GM23338 (cell line): ENCODE measurements at regions not wholly inside any gene's neighbourhood (a gene's known extent, or its start where the extent isn't known, plus 50 kb on each side); places are given as distances from the start of the nearest gene placed in this dataset.

Experiments
- ATAC-seq: fragments of 200-7000 bp; cut with Tn5 transposase; 3 replicates; pipeline ENCODE4 v1.9.1; 2020
- DNase-seq: peaks from one replicate; pipeline ENCODE4 v3.0.0-alpha.2; 2015; ENCODE audit warnings: low spot score
- H2AFZ ChIP-seq: fragments of 200-600 bp; sonication (generic); 2 replicates; pipeline ENCODE4 v1.8.0; 2016; ENCODE audit warnings: antibody characterized with exemption, mild to moderate bottlenecking, moderate library complexity
- H3F3A ChIP-seq: fragments of 200-600 bp; sonication (generic); replicated peaks from 2 replicates; pipeline ENCODE4 v1.8.0; 2017; ENCODE audit warnings: antibody characterized with exemption, mixed run types, low read depth
- H3K27ac ChIP-seq: fragments of 200-600 bp; sonication (generic); 2 replicates; pipeline ENCODE4 v1.6.1; 2016; ENCODE audit warnings: low read depth
- H3K27me3 ChIP-seq: fragments of 200-600 bp; sonication (generic); 2 replicates; pipeline ENCODE4 v1.8.0; 2016; ENCODE audit warnings: mild to moderate bottlenecking, mixed run types, moderate library complexity; ENCODE audit not compliant: insufficient read depth
- H3K36me3 ChIP-seq: fragments of 200-600 bp; sonication (generic); 2 replicates; pipeline ENCODE4 v1.8.0; 2016; ENCODE audit warnings: mild to moderate bottlenecking; ENCODE audit not compliant: insufficient read depth
- H3K4me1 ChIP-seq: fragments of 200-600 bp; sonication (generic); 2 replicates; pipeline ENCODE4 v1.8.0; 2016; ENCODE audit warnings: mild to moderate bottlenecking, moderate library complexity; ENCODE audit not compliant: insufficient read depth
- H3K4me2 ChIP-seq: fragments of 200-600 bp; sonication (generic); 2 replicates; pipeline ENCODE4 v1.7.1; 2017; ENCODE audit warnings: mixed run types
- H3K4me3 ChIP-seq: fragments of 200-600 bp; sonication (generic); 2 replicates; pipeline ENCODE4 v1.6.1; 2016; ENCODE audit warnings: mixed run types
- H3K79me2 ChIP-seq: fragments of 200-600 bp; sonication (generic); replicated peaks from 2 replicates; pipeline ENCODE4 v1.8.0; 2017; ENCODE audit warnings: mild to moderate bottlenecking; ENCODE audit not compliant: insufficient read depth
- H3K9me2 ChIP-seq: fragments of 200-600 bp; sonication (generic); 2 replicates; pipeline ENCODE4 v1.8.0; 2017; ENCODE audit not compliant: insufficient read depth
- H4K20me1 ChIP-seq: fragments of 200-600 bp; sonication (generic); replicated peaks from 2 replicates; pipeline ENCODE4 v1.8.0; 2017; ENCODE audit warnings: mild to moderate bottlenecking; ENCODE audit not compliant: insufficient read depth
- H3K27ac Mint-ChIP-seq: 2 replicates; pipeline ENCODE4 v1.8.0; 2020; ENCODE audit warnings: inconsistent platforms, mild to moderate bottlenecking, moderate library complexity, mixed read lengths
- H3K27me3 Mint-ChIP-seq: 3 replicates; pipeline ENCODE4 v1.8.0; 2022; ENCODE audit warnings: low read depth, mild to moderate bottlenecking, moderate library complexity, mixed read lengths, inconsistent platforms; ENCODE audit not compliant: insufficient read depth, poor library complexity
- H3K36me3 Mint-ChIP-seq: 3 replicates; pipeline ENCODE4 v1.8.0; 2021; ENCODE audit warnings: low read depth, mild to moderate bottlenecking, inconsistent platforms, moderate library complexity, mixed read lengths
- H3K4me1 Mint-ChIP-seq: 3 replicates; pipeline ENCODE4 v1.8.0; 2020; ENCODE audit warnings: mild to moderate bottlenecking, inconsistent platforms, mixed read lengths
- H3K4me3 Mint-ChIP-seq: 3 replicates; pipeline ENCODE4 v1.8.0; 2021; ENCODE audit warnings: moderate library complexity, mild to moderate bottlenecking, inconsistent platforms, mixed read lengths
- H3K9me3 Mint-ChIP-seq: 3 replicates; pipeline ENCODE4 v1.8.0; 2020; ENCODE audit warnings: moderate library complexity, mild to moderate bottlenecking, inconsistent platforms, mixed read lengths
- CREB1 ChIP-seq: fragments of 250-450 bp; sonication (Bioruptor Pico); IDR thresholded peaks from 2 replicates; pipeline ENCODE4 v1.5.0; 2020; ENCODE audit warnings: low read depth, mild to moderate bottlenecking, moderate library complexity
- CTCF ChIP-seq, 2 experiments: fragments of 200-600 bp in 1 of 2; sonication (generic) in 1 of 2; conservative IDR thresholded peaks; 2 replicates each; pipeline versions ENCODE4 v1.5.1 to v1.6.1; 2016 to 2017; ENCODE audit warnings: antibody characterized with exemption in 2 of 2, low read depth in 2 of 2, mild to moderate bottlenecking in 2 of 2, moderate library complexity in 1 of 2
- EZH2 ChIP-seq: fragments of 200-600 bp; sonication (generic); IDR thresholded peaks from one replicate; pipeline ENCODE4 v1.8.0; 2017; ENCODE audit warnings: antibody characterized with exemption, mild to moderate bottlenecking, low read depth; ENCODE audit not compliant: unreplicated experiment
- EZH2phosphoT487 ChIP-seq: fragments of 200-600 bp; sonication (generic); IDR thresholded peaks from one replicate; pipeline ENCODE4 v1.8.1; 2018; ENCODE audit warnings: antibody characterized with exemption; ENCODE audit not compliant: unreplicated experiment
- JUNB ChIP-seq: IDR thresholded peaks from one replicate; pipeline ENCODE4 v1.6.1; 2016; ENCODE audit warnings: antibody characterized with exemption; ENCODE audit not compliant: unreplicated experiment
- NANOG ChIP-seq: IDR thresholded peaks from 2 replicates; pipeline ENCODE4 v1.6.1; 2016; ENCODE audit warnings: antibody characterized with exemption, borderline replicate concordance
- POLR2AphosphoS5 ChIP-seq: IDR thresholded peaks from 2 replicates; pipeline ENCODE4 v1.6.1; 2016; ENCODE audit warnings: antibody characterized with exemption, low read depth
- STAT1 ChIP-seq: IDR thresholded peaks from one replicate; pipeline ENCODE4 v1.6.1; 2016; ENCODE audit warnings: antibody characterized with exemption; ENCODE audit not compliant: unreplicated experiment
- ZNF114 ChIP-seq: fragments of 250-450 bp; sonication (Bioruptor Pico); IDR thresholded peaks from 2 replicates; pipeline ENCODE4 v1.5.0; 2020; ENCODE audit warnings: mild to moderate bottlenecking, moderate library complexity
- ZNF331 ChIP-seq: fragments of 250-450 bp; sonication (Bioruptor Pico); IDR thresholded peaks from 2 replicates; pipeline ENCODE4 v1.5.0; 2020; ENCODE audit warnings: low read depth, mild to moderate bottlenecking, moderate library complexity
- TF ChIP-seq, protein P1 (sequence below): IDR thresholded peaks from one replicate; pipeline ENCODE4 v1.6.1; 2018; ENCODE audit warnings: antibody characterized with exemption; ENCODE audit not compliant: unreplicated experiment
- TF ChIP-seq, protein P2 (sequence below): fragments of 250-450 bp; sonication (Bioruptor Pico); IDR thresholded peaks from 2 replicates; pipeline ENCODE4 v1.5.0; 2020; ENCODE audit warnings: mild to moderate bottlenecking, moderate library complexity
- TF ChIP-seq, protein P3 (sequence below): IDR thresholded peaks from 2 replicates; pipeline ENCODE4 v1.6.1; 2016; ENCODE audit warnings: antibody characterized with exemption

DNA sequence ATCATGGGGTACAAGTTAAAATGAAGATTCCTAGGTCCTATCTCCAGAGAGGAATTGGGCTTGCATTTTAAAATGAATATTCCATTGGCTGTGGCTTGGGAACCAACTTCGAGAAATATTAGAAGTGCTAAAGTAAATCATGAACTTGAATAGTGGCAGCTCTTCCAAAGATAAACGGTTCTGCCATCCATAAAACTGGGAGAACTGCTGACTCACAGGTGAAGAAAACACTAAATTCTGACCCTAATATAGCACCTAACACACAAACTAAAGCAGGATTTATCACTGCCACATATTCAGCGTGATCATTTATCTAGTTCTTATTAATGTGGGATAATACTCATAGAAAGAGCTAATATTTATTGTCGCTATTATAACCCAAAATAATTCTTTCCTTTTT, 508.1 kb upstream of the ID4 start:
- Mint-ChIP-seq H3K9me3 (no peaks in the 10 kb centered on the region), H3K36me3 (no peaks in the 10 kb centered on the region), H3K27me3 (peaks cover 2% of the 10 kb centered on the region), H3K27ac (no peak overlapping the region; the same call in 1 of the 2 replicates), H3K4me1 (peaks cover 42% of the 10 kb centered on the region), H3K4me3 (no peak overlapping the region)
- no peak for DNase-seq
- Histone ChIP-seq H3K36me3 (no peaks in the 10 kb centered on the region), H3K4me1 (peaks cover 34% of the 10 kb centered on the region), H3K79me2 (no peaks in the 10 kb centered on the region), H3K27ac (no peak overlapping the region), H3K9me2 (0 out of 2 replicates have a peak, but pooled peaks cover 5% of the 10 kb centered on the region), H3K27me3 (no peaks in the 10 kb centered on the region), H3K4me3 (no peak overlapping the region), H3K4me2 (no peak overlapping the region), H2AFZ (no peak overlapping the region; the same call in 1 of the 2 replicates), H3F3A (no peaks in the 10 kb centered on the region), H4K20me1 (no peaks in the 10 kb centered on the region)
- TF ChIP-seq EZH2 (no peak), JUNB (no peak), EZH2phosphoT487 (no peak), CTCF (conservative IDR thresholded peaks at IDR 0.05; ENCODE audit: low read depth in 2 of 2) (no peak), CREB1 (CRISPR knock-in tag) (no peak), ZNF331 (CRISPR knock-in tag) (no peak), ZNF114 (CRISPR knock-in tag) (no peak), NANOG (no peak), POLR2AphosphoS5 (no peak), STAT1 (no peak)
- TF ChIP-seq, protein P1, sequence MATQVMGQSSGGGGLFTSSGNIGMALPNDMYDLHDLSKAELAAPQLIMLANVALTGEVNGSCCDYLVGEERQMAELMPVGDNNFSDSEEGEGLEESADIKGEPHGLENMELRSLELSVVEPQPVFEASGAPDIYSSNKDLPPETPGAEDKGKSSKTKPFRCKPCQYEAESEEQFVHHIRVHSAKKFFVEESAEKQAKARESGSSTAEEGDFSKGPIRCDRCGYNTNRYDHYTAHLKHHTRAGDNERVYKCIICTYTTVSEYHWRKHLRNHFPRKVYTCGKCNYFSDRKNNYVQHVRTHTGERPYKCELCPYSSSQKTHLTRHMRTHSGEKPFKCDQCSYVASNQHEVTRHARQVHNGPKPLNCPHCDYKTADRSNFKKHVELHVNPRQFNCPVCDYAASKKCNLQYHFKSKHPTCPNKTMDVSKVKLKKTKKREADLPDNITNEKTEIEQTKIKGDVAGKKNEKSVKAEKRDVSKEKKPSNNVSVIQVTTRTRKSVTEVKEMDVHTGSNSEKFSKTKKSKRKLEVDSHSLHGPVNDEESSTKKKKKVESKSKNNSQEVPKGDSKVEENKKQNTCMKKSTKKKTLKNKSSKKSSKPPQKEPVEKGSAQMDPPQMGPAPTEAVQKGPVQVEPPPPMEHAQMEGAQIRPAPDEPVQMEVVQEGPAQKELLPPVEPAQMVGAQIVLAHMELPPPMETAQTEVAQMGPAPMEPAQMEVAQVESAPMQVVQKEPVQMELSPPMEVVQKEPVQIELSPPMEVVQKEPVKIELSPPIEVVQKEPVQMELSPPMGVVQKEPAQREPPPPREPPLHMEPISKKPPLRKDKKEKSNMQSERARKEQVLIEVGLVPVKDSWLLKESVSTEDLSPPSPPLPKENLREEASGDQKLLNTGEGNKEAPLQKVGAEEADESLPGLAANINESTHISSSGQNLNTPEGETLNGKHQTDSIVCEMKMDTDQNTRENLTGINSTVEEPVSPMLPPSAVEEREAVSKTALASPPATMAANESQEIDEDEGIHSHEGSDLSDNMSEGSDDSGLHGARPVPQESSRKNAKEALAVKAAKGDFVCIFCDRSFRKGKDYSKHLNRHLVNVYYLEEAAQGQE: no peak
- TF ChIP-seq, protein P2, sequence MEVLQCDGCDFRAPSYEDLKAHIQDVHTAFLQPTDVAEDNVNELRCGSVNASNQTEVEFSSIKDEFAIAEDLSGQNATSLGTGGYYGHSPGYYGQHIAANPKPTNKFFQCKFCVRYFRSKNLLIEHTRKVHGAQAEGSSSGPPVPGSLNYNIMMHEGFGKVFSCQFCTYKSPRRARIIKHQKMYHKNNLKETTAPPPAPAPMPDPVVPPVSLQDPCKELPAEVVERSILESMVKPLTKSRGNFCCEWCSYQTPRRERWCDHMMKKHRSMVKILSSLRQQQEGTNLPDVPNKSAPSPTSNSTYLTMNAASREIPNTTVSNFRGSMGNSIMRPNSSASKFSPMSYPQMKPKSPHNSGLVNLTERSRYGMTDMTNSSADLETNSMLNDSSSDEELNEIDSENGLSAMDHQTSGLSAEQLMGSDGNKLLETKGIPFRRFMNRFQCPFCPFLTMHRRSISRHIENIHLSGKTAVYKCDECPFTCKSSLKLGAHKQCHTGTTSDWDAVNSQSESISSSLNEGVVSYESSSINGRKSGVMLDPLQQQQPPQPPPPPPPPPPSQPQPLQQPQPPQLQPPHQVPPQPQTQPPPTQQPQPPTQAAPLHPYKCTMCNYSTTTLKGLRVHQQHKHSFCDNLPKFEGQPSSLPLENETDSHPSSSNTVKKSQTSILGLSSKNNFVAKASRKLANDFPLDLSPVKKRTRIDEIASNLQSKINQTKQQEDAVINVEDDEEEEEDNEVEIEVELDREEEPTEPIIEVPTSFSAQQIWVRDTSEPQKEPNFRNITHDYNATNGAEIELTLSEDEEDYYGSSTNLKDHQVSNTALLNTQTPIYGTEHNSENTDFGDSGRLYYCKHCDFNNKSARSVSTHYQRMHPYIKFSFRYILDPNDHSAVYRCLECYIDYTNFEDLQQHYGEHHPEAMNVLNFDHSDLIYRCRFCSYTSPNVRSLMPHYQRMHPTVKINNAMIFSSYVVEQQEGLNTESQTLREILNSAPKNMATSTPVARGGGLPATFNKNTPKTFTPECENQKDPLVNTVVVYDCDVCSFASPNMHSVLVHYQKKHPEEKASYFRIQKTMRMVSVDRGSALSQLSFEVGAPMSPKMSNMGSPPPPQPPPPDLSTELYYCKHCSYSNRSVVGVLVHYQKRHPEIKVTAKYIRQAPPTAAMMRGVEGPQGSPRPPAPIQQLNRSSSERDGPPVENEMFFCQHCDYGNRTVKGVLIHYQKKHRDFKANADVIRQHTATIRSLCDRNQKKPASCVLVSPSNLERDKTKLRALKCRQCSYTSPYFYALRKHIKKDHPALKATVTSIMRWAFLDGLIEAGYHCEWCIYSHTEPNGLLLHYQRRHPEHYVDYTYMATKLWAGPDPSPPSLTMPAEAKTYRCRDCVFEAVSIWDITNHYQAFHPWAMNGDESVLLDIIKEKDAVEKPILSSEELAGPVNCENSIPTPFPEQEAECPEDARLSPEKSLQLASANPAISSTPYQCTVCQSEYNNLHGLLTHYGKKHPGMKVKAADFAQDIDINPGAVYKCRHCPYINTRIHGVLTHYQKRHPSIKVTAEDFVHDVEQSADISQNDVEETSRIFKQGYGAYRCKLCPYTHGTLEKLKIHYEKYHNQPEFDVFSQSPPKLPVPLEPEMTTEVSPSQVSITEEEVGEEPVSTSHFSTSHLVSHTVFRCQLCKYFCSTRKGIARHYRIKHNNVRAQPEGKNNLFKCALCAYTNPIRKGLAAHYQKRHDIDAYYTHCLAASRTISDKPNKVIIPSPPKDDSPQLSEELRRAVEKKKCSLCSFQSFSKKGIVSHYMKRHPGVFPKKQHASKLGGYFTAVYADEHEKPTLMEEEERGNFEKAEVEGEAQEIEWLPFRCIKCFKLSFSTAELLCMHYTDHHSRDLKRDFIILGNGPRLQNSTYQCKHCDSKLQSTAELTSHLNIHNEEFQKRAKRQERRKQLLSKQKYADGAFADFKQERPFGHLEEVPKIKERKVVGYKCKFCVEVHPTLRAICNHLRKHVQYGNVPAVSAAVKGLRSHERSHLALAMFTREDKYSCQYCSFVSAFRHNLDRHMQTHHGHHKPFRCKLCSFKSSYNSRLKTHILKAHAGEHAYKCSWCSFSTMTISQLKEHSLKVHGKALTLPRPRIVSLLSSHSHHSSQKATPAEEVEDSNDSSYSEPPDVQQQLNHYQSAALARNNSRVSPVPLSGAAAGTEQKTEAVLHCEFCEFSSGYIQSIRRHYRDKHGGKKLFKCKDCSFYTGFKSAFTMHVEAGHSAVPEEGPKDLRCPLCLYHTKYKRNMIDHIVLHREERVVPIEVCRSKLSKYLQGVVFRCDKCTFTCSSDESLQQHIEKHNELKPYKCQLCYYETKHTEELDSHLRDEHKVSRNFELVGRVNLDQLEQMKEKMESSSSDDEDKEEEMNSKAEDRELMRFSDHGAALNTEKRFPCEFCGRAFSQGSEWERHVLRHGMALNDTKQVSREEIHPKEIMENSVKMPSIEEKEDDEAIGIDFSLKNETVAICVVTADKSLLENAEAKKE (CRISPR knock-in tag): no peak
- TF ChIP-seq, protein P3, sequence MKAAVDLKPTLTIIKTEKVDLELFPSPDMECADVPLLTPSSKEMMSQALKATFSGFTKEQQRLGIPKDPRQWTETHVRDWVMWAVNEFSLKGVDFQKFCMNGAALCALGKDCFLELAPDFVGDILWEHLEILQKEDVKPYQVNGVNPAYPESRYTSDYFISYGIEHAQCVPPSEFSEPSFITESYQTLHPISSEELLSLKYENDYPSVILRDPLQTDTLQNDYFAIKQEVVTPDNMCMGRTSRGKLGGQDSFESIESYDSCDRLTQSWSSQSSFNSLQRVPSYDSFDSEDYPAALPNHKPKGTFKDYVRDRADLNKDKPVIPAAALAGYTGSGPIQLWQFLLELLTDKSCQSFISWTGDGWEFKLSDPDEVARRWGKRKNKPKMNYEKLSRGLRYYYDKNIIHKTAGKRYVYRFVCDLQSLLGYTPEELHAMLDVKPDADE: no peak
- no peak for ATAC-seq
